ENCODE measurements at regions not wholly inside any gene's neighbourhood (a gene's known extent, or its start where the extent isn't known, plus 50 kb on each side); places are given as distances from the start of the nearest gene placed in this dataset.
"Not testable (repeated sequence)": the region's sequence is repeated elsewhere in the genome, so short reads cannot be mapped to it uniquely, and the experiment has no call there.

DNA sequence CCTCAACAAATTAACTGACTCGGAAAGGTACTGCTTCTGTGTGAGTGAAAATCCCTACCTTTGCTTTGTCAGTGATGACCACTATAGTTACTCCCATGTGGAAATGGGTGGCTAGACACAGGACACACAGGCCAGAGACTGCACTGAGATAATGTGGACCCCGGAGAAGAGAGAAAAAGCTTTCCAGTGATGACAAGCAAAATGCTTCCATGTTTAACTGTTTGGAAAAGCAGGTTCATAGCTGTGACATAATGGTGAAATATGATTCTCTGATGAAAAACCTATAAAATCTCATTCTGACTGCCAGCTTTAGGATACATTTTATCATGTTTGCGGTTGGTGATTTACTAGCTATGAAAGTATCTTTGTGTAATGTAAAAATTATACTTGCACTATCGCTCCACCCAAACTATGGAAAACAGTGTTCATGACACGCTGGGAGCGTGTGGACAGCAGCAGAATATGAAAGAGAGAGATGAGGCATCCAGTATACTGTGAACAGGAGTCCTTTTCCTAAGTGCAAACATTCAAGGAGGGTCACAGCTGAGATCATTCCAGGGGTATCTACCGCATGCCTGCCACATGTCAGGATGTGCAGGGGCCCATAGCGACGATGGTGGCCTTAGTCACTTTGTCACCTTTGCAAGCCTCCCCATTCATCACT lies 782.7 kb upstream of the SOX11 start:
- DNase-seq (ENCODE audit: low read depth, low spot score) = no peak

DNA sequence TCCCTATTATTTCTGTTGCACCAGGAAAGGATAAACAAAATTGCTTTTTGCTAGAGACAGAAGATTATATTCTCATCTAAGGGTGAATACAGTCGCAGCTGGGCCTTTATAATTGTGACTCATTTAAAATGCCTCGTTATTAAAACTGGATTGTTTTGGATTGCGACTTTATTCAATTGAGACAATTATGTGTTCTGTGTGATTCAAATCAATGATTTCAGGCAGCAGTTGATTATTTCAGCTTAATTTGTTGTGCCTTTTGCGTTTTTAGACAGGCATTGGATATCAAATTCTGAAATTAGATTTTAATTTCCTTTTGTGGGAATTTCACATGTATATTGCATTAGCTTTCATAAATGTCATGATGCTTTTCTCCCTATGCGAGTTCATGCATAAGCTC lies 778.1 kb upstream of the SOX11 start:
- DNase-seq (ENCODE audit: low read depth, low spot score) = no peak

DNA sequence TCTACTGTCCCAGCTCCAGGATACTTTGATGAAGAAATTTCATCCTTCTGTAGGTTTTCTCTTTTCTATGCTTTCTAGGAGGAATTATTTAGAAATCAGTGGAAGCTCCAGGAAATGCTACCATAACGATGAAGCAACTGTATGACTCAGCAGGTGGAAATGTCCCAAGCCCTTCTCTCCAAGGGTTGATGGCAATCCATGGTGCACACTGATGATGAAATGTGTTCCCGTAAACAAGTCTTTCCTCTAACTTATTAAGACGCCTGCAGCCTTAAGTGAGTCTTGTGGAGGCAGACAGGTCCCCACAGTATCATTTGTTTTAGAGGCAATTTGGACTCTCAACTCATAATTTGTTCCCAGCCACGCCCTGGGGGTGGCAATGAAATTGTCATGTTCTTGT lies 777.6 kb upstream of the SOX11 start:
- no peak for DNase-seq (ENCODE audit: low read depth, low spot score)

- no peak for DNase-seq (ENCODE audit: low read depth, low spot score)
Observed at GRCh38 chr2:4915357-4915756, 776.8 kb upstream of the SOX11 start.

DNA sequence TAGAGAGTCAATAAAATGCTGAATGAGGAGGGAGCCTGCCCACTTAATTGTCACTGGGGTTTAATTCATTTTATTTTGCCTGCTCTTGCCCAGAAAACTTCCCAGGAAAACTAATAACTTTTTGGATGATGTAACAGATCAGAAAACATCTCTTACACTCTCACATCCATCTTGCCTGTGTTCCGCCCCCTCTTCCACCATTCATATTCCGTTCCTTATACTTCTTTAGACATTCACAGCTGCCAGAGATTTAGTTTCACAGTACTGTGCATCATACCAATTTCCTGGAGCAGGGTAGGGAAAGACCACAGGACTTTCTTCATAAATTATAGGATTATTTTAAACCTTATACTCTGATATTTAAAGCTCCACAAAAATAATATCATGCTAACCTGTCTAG lies 776.1 kb upstream of the SOX11 start:
- DNase-seq (ENCODE audit: low read depth, low spot score) = no peak

GRCh38 chr2:4930704-4931103 lies 761.5 kb upstream of the SOX11 start:
- no peak for DNase-seq (ENCODE audit: low read depth, low spot score)

DNA sequence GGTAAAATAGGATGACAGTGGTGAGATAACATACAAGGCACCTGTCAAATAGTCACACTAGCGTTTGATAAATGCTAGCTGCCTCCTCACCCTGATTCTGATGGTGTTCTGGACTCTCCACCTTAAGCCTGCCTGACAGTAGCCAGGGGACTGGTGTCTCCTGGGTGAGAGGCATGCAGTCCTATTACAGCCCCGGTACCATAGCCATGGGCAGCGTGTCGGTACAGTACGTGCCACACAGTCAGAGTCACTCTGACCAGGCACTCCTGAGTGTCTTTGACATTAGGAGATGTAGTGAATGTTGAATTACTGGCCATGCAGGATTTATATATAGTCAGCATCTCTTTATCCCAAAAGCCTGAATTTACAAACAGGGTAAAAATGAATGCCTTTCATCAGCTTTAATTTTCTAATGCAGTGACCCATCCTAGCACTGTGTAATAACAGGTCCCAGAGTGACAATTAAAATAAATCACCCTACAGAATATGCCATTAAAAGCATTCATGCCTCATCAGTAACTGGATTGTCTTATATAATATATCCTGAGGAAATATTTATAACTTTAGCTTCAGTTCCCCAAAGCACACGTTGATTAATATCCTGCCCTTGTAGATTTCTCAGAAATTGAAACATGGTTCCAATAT lies 760.3 kb upstream of the SOX11 start:
- DNase-seq (ENCODE audit: low read depth, low spot score) = no peak

- DNase-seq (ENCODE audit: low read depth, low spot score) = not testable (repeated sequence)
Observed at GRCh38 chr2:4935291-4935690, 756.9 kb upstream of the SOX11 start.

DNA sequence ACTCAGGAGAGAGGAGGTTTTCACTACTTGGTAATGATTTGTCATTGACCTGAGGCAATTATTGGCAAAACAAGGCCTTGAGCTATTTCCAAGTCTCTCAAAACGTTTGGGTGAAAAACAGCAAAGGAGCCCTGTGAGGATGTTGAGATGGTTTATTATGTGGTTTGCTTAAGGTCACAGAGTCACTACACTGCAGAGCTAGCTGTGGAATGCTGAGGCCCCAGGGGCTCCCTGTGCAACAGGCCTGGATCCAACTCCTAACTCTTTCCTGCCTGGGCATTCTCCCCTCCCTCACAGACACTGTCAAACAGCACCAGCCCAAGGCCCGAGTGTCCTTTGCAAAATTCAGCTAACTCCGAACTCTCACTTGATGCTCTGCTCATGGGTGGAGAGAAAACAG lies 754.6 kb upstream of the SOX11 start:
- peak; percentile 47 for DNase-seq (ENCODE audit: low read depth, low spot score)

GRCh38 chr2:4938206-4938605 lies 754.0 kb upstream of the SOX11 start:
- no peak for DNase-seq (ENCODE audit: low read depth, low spot score)

DNA sequence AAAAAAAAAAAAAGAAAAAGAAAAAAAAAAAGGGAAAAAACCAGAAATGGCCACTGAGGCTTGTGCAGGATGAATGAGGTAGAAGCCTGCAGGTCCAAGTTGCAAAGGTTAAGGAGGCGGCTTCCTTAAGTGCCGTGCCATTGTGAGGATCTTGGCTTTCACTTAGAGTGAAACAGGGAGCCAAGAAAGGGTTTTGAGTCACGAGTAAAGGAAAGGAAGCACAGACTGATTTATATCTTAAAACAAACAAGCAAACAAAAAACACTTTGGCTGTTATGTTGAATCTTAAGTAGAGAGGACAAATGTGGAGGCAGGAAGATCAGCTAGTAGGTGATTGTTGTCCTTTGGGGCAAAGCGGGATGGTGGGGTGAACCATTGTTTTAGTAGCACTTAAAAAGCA lies 749.7 kb upstream of the SOX11 start:
- DNase-seq (ENCODE audit: low read depth, low spot score) = no peak

DNA sequence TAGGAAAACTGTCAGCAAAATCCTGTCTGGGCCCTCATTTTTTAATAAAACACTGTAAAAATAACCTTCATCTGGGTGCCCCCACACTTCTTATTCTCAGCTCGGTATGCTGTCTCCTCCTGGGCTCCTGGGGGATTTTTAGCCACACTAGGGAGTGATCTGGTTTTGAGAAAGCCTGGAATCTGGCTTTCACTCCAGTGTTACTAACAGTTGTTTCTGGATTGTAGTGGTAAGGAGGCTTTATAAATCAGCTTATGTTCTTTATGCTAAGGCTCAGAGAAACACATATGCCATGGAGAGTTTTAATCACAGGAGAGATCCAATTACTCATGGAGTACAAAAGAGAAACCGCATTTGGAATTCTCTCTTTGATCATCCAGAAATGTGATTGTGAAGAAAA lies 744.3 kb upstream of the SOX11 start:
- DNase-seq (ENCODE audit: low read depth, low spot score) = no peak

DNA sequence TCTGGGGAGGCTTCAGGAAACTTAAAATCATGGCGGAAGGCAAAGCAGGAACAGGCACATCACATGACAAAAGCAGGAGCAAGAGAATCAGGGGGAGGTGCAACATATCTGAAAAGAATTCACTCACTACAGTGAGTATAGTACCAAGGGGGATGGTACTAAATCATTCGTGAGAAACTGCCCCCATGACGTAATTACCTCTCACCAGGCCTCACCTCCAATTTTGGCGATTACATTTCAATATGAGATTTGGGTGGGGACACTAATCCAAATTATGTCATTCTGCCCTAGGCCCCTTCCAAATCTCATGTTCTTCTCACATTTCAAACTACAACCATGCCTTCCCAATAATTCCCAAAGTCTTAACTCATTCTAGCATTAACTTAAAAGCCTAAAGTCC lies 740.8 kb upstream of the SOX11 start:
- DNase-seq (ENCODE audit: low read depth, low spot score) = no peak

- no peak for DNase-seq (ENCODE audit: low read depth, low spot score)
Observed at GRCh38 chr2:4959219-4959618, 733.0 kb upstream of the SOX11 start.

GRCh38 chr2:4962419-4962818 lies 729.8 kb upstream of the SOX11 start:
- DNase-seq (ENCODE audit: low read depth, low spot score) = no peak

GRCh38 chr2:4963106-4963505 lies 729.1 kb upstream of the SOX11 start:
- DNase-seq (ENCODE audit: low read depth, low spot score) = no peak

- DNase-seq (ENCODE audit: low read depth, low spot score) = no peak
Observed at GRCh38 chr2:4964001-4964540, 728.1 kb upstream of the SOX11 start.

- no peak for DNase-seq (ENCODE audit: low read depth, low spot score)
Observed at GRCh38 chr2:4964579-4964978, 727.6 kb upstream of the SOX11 start.

DNA sequence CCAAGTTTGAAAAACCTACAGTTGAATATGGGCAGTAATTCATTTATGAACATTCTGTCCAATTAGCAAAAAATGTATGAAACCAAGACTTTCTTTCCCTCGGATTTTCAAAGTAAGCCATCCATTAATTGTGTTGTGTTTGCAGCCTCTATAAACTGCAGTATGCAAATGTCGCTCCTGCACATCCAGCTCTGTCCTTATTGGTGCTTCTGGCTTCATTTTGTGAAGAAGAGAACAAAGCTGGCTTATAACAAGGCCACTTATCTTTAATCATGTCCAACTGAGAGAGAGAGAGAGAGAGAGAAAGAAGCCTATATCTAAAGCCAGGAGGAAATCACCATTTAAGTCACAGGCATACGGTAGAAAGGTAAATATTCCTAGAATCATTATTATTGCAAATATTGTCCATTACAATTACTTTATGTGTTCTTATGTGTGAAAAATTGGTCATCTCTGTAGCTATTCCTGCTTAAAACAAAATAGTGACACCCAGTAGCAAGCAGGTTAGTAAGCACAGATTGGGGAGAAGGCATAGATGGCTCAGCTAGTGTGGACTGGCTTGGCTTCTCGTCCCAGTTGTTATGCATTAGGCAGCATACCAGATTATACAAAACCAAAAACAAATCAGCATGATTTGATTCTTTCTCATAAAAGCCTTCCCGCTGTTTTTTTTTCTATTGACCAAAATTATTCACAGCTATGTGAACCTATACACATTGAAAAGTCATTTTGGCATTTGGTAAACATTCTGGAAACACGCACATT lies 726.4 kb upstream of the SOX11 start:
- no peak for DNase-seq (ENCODE audit: low read depth, low spot score)

DNA sequence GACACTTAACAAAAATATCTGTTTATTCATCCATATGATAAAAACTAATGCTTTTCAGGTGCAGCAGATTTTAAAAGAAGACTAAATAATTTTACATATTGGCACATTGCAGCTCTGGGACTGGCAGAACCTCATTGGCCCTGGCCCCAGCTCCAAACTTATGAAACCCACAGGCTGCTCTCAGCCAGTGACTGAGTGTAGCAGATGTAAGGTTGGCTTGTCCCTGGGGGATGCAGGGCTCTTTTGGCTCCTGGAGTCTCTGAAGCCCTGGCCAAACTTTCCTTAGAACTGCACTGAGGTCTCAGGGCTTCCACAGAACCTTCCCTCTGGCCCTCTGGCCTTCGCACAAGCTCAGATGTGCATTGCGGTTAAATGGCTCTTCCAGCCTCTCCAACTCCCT lies 725.0 kb upstream of the SOX11 start:
- no peak for DNase-seq (ENCODE audit: low read depth, low spot score)

- no peak for DNase-seq (ENCODE audit: low read depth, low spot score)
Observed at GRCh38 chr2:4972472-4972871, 719.7 kb upstream of the SOX11 start.

DNA sequence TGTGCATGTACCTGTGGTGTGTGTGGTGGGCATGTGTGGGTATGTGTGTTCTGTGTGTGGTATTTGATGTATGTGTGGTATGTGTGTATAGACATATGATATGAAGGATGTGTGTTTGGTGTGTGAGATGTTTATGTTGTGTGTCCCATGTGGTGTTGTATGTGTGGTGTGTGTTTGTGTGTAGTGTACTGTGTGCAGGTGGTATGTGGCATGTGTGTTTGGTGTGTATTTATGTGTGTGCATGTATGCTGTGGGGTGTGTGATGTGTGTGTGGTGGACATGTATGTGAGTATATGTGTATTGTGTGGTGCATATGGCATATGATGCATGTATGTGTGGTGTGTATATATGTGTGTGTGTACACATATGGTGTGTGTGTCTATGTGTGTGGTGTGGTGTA lies 718.8 kb upstream of the SOX11 start:
- no peak for DNase-seq (ENCODE audit: low read depth, low spot score)

GRCh38 chr2:4973973-4974372 lies 718.2 kb upstream of the SOX11 start:
- no peak for DNase-seq (ENCODE audit: low read depth, low spot score)

Data from smooth muscle cell of the brain vasculature (primary cell).